Astrocyte of the cerebellum (primary cell): ENCODE measurements at regions not wholly inside any gene's neighbourhood (a gene's known extent, or its start where the extent isn't known, plus 50 kb on each side); places are given as distances from the start of the nearest gene placed in this dataset.

Experiments
- DNase-seq: peaks from one replicate; pipeline ENCODE4 v3.0.0-alpha.2; 2011; ENCODE audit warnings: low read depth
- H3K4me3 ChIP-seq: 2 replicates; pipeline ENCODE4 v1.5.1; 2011; ENCODE audit warnings: mild to moderate bottlenecking, low read depth, low read length, moderate library complexity
- CTCF ChIP-seq: IDR thresholded peaks from 2 replicates; pipeline ENCODE4 v1.5.1; 2012; ENCODE audit warnings: low read length, low read depth, moderate library complexity, mild to moderate bottlenecking; ENCODE audit errors: missing control alignments
- in situ Hi-C: cut with HindIII; loops from 2 replicates; pipeline ENCODE4 v1.10.0; 2017; ENCODE audit warnings: low sequenced_read_pairs

- in situ Hi-C loops, result no loop called here
- H3K4me3 ChIP-seq, result no peak overlapping the region
- DNase-seq, result no peak
- TF ChIP-seq CTCF, result no peak
Measured at GRCh38 chr4:56739066-56739777, 58.1 kb upstream of the HOPX start.

- in situ Hi-C loops, result no loop called here
Measured at GRCh38 chr4:56737666-56738065, 56.6 kb upstream of the HOPX start.

GRCh38 chr4:56733352-56733751, 52.3 kb upstream of the HOPX start:
- no peak for DNase-seq
- no peak for TF ChIP-seq CTCF
- in situ Hi-C loops, result no loop called here
- no peak overlapping the region for H3K4me3 ChIP-seq

More at GRCh38 chr4:56737666-56738065, 56.6 kb upstream of the HOPX start:
- TF ChIP-seq CTCF, result no peak
- no peak overlapping the region for H3K4me3 ChIP-seq
- no peak for DNase-seq

- in situ Hi-C loops, result no loop called here
- H3K4me3 ChIP-seq, result no peak overlapping the region
- no peak for DNase-seq
- no peak for TF ChIP-seq CTCF
Measured at GRCh38 chr4:56732301-56732700, 51.2 kb upstream of the HOPX start.

- no peak for TF ChIP-seq CTCF
- no peak overlapping the region for H3K4me3 ChIP-seq
- in situ Hi-C loops, result no loop called here
- no peak for DNase-seq
Measured at GRCh38 chr4:56731857-56732256, 50.8 kb upstream of the HOPX start.
